GM23338 (cell line): ENCODE measurements at regions not wholly inside any gene's neighbourhood (a gene's known extent, or its start where the extent isn't known, plus 50 kb on each side); places are given as distances from the start of the nearest gene placed in this dataset.

ENCODE experiments used
- ATAC-seq: fragments of 200-7000 bp; cut with Tn5 transposase; 3 replicates; pipeline ENCODE4 v1.9.1; 2020
- DNase-seq: peaks from one replicate; pipeline ENCODE4 v3.0.0-alpha.2; 2015; ENCODE audit warnings: low spot score
- H2AFZ ChIP-seq: fragments of 200-600 bp; sonication (generic); 2 replicates; pipeline ENCODE4 v1.8.0; 2016; ENCODE audit warnings: antibody characterized with exemption, mild to moderate bottlenecking, moderate library complexity
- H3F3A ChIP-seq: fragments of 200-600 bp; sonication (generic); replicated peaks from 2 replicates; pipeline ENCODE4 v1.8.0; 2017; ENCODE audit warnings: antibody characterized with exemption, mixed run types, low read depth
- H3K27ac ChIP-seq: fragments of 200-600 bp; sonication (generic); 2 replicates; pipeline ENCODE4 v1.6.1; 2016; ENCODE audit warnings: low read depth
- H3K27me3 ChIP-seq: fragments of 200-600 bp; sonication (generic); 2 replicates; pipeline ENCODE4 v1.8.0; 2016; ENCODE audit warnings: mild to moderate bottlenecking, mixed run types, moderate library complexity; ENCODE audit not compliant: insufficient read depth
- H3K36me3 ChIP-seq: fragments of 200-600 bp; sonication (generic); 2 replicates; pipeline ENCODE4 v1.8.0; 2016; ENCODE audit warnings: mild to moderate bottlenecking; ENCODE audit not compliant: insufficient read depth
- H3K4me1 ChIP-seq: fragments of 200-600 bp; sonication (generic); 2 replicates; pipeline ENCODE4 v1.8.0; 2016; ENCODE audit warnings: mild to moderate bottlenecking, moderate library complexity; ENCODE audit not compliant: insufficient read depth
- H3K4me2 ChIP-seq: fragments of 200-600 bp; sonication (generic); 2 replicates; pipeline ENCODE4 v1.7.1; 2017; ENCODE audit warnings: mixed run types
- H3K4me3 ChIP-seq: fragments of 200-600 bp; sonication (generic); 2 replicates; pipeline ENCODE4 v1.6.1; 2016; ENCODE audit warnings: mixed run types
- H3K79me2 ChIP-seq: fragments of 200-600 bp; sonication (generic); replicated peaks from 2 replicates; pipeline ENCODE4 v1.8.0; 2017; ENCODE audit warnings: mild to moderate bottlenecking; ENCODE audit not compliant: insufficient read depth
- H3K9me2 ChIP-seq: fragments of 200-600 bp; sonication (generic); 2 replicates; pipeline ENCODE4 v1.8.0; 2017; ENCODE audit not compliant: insufficient read depth
- H4K20me1 ChIP-seq: fragments of 200-600 bp; sonication (generic); replicated peaks from 2 replicates; pipeline ENCODE4 v1.8.0; 2017; ENCODE audit warnings: mild to moderate bottlenecking; ENCODE audit not compliant: insufficient read depth
- H3K27ac Mint-ChIP-seq: 2 replicates; pipeline ENCODE4 v1.8.0; 2020; ENCODE audit warnings: inconsistent platforms, mild to moderate bottlenecking, moderate library complexity, mixed read lengths
- H3K27me3 Mint-ChIP-seq: 3 replicates; pipeline ENCODE4 v1.8.0; 2022; ENCODE audit warnings: low read depth, mild to moderate bottlenecking, moderate library complexity, mixed read lengths, inconsistent platforms; ENCODE audit not compliant: insufficient read depth, poor library complexity
- H3K36me3 Mint-ChIP-seq: 3 replicates; pipeline ENCODE4 v1.8.0; 2021; ENCODE audit warnings: low read depth, mild to moderate bottlenecking, inconsistent platforms, moderate library complexity, mixed read lengths
- H3K4me1 Mint-ChIP-seq: 3 replicates; pipeline ENCODE4 v1.8.0; 2020; ENCODE audit warnings: mild to moderate bottlenecking, inconsistent platforms, mixed read lengths
- H3K4me3 Mint-ChIP-seq: 3 replicates; pipeline ENCODE4 v1.8.0; 2021; ENCODE audit warnings: moderate library complexity, mild to moderate bottlenecking, inconsistent platforms, mixed read lengths
- H3K9me3 Mint-ChIP-seq: 3 replicates; pipeline ENCODE4 v1.8.0; 2020; ENCODE audit warnings: moderate library complexity, mild to moderate bottlenecking, inconsistent platforms, mixed read lengths
- CREB1 ChIP-seq: fragments of 250-450 bp; sonication (Bioruptor Pico); IDR thresholded peaks from 2 replicates; pipeline ENCODE4 v1.5.0; 2020; ENCODE audit warnings: low read depth, mild to moderate bottlenecking, moderate library complexity
- CTCF ChIP-seq, 2 experiments: fragments of 200-600 bp in 1 of 2; sonication (generic) in 1 of 2; conservative IDR thresholded peaks; 2 replicates each; pipeline versions ENCODE4 v1.5.1 to v1.6.1; 2016 to 2017; ENCODE audit warnings: antibody characterized with exemption in 2 of 2, low read depth in 2 of 2, mild to moderate bottlenecking in 2 of 2, moderate library complexity in 1 of 2
- EZH2 ChIP-seq: fragments of 200-600 bp; sonication (generic); IDR thresholded peaks from one replicate; pipeline ENCODE4 v1.8.0; 2017; ENCODE audit warnings: antibody characterized with exemption, mild to moderate bottlenecking, low read depth; ENCODE audit not compliant: unreplicated experiment
- EZH2phosphoT487 ChIP-seq: fragments of 200-600 bp; sonication (generic); IDR thresholded peaks from one replicate; pipeline ENCODE4 v1.8.1; 2018; ENCODE audit warnings: antibody characterized with exemption; ENCODE audit not compliant: unreplicated experiment
- JUNB ChIP-seq: IDR thresholded peaks from one replicate; pipeline ENCODE4 v1.6.1; 2016; ENCODE audit warnings: antibody characterized with exemption; ENCODE audit not compliant: unreplicated experiment
- NANOG ChIP-seq: IDR thresholded peaks from 2 replicates; pipeline ENCODE4 v1.6.1; 2016; ENCODE audit warnings: antibody characterized with exemption, borderline replicate concordance
- POLR2AphosphoS5 ChIP-seq: IDR thresholded peaks from 2 replicates; pipeline ENCODE4 v1.6.1; 2016; ENCODE audit warnings: antibody characterized with exemption, low read depth
- STAT1 ChIP-seq: IDR thresholded peaks from one replicate; pipeline ENCODE4 v1.6.1; 2016; ENCODE audit warnings: antibody characterized with exemption; ENCODE audit not compliant: unreplicated experiment
- ZNF114 ChIP-seq: fragments of 250-450 bp; sonication (Bioruptor Pico); IDR thresholded peaks from 2 replicates; pipeline ENCODE4 v1.5.0; 2020; ENCODE audit warnings: mild to moderate bottlenecking, moderate library complexity
- ZNF331 ChIP-seq: fragments of 250-450 bp; sonication (Bioruptor Pico); IDR thresholded peaks from 2 replicates; pipeline ENCODE4 v1.5.0; 2020; ENCODE audit warnings: low read depth, mild to moderate bottlenecking, moderate library complexity
- TF ChIP-seq, protein P1 (sequence below): IDR thresholded peaks from 2 replicates; pipeline ENCODE4 v1.6.1; 2016; ENCODE audit warnings: antibody characterized with exemption
- TF ChIP-seq, protein P2 (sequence below): fragments of 250-450 bp; sonication (Bioruptor Pico); IDR thresholded peaks from 2 replicates; pipeline ENCODE4 v1.5.0; 2020; ENCODE audit warnings: mild to moderate bottlenecking, moderate library complexity
- TF ChIP-seq, protein P3 (sequence below): IDR thresholded peaks from one replicate; pipeline ENCODE4 v1.6.1; 2018; ENCODE audit warnings: antibody characterized with exemption; ENCODE audit not compliant: unreplicated experiment

DNA sequence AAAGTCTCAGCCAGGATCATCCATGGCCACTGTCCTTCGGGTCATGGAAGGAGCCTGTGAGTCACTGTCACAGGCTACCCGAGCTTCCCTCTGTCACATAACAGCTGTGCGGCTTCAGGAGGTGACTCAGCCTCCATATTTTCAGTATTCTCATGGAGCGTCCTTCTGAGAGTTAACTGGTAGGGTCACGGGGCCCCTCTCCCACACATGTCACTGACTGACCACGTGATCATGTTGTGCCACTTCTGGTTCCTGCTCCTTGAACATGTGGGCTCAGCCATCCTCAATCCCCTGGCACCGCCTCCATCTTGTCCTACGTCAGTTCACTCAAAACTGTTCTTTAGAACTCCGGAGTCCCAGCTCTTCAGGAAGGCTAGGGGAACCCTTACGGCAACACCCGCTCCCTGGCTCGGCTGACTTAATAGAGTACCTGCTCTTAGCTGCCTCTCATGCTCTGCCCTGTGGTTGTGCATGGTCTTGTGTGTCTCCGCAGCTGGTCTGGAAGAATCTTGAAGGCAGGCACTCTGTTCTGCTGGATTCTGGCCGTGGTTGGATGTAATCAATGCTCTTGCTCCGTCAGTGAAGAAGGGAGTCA lies 182.8 kb downstream of the ICE1 start:
- Histone ChIP-seq H3K4me3 (no peak overlapping the region), H3K27me3 (no peaks in the 10 kb centered on the region), H3K9me2 (peaks cover 2% of the 10 kb centered on the region; the same call in 1 of the 2 replicates), H3K36me3 (no peaks in the 10 kb centered on the region), H3F3A (no peaks in the 10 kb centered on the region), H3K4me2 (no peak overlapping the region), H2AFZ (peak overlapping the region; percentile 59; the same call in 1 of the 2 replicates), H4K20me1 (no peaks in the 10 kb centered on the region), H3K79me2 (no peaks in the 10 kb centered on the region), H3K4me1 (no peaks in the 10 kb centered on the region), H3K27ac (no peak overlapping the region)
- Mint-ChIP-seq H3K4me3 (no peak overlapping the region), H3K27me3 (no peaks in the 10 kb centered on the region), H3K27ac (no peak overlapping the region), H3K9me3 (no peaks in the 10 kb centered on the region), H3K36me3 (no peaks in the 10 kb centered on the region), H3K4me1 (no peaks in the 10 kb centered on the region)
- no peak for DNase-seq
- TF ChIP-seq EZH2phosphoT487, result no peak
- TF ChIP-seq CTCF (conservative IDR thresholded peaks at IDR 0.05; ENCODE audit: low read depth in 2 of 2), result no peak
- TF ChIP-seq POLR2AphosphoS5, result no peak
- TF ChIP-seq, protein P1, sequence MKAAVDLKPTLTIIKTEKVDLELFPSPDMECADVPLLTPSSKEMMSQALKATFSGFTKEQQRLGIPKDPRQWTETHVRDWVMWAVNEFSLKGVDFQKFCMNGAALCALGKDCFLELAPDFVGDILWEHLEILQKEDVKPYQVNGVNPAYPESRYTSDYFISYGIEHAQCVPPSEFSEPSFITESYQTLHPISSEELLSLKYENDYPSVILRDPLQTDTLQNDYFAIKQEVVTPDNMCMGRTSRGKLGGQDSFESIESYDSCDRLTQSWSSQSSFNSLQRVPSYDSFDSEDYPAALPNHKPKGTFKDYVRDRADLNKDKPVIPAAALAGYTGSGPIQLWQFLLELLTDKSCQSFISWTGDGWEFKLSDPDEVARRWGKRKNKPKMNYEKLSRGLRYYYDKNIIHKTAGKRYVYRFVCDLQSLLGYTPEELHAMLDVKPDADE, result no peak
- TF ChIP-seq JUNB, result no peak
- no peak for TF ChIP-seq EZH2
- TF ChIP-seq NANOG, result no peak
- no peak for TF ChIP-seq STAT1
- no peak for TF ChIP-seq CREB1 (CRISPR knock-in tag)
- TF ChIP-seq ZNF331 (CRISPR knock-in tag), result no peak
- no peak for TF ChIP-seq ZNF114 (CRISPR knock-in tag)
- TF ChIP-seq, protein P2, sequence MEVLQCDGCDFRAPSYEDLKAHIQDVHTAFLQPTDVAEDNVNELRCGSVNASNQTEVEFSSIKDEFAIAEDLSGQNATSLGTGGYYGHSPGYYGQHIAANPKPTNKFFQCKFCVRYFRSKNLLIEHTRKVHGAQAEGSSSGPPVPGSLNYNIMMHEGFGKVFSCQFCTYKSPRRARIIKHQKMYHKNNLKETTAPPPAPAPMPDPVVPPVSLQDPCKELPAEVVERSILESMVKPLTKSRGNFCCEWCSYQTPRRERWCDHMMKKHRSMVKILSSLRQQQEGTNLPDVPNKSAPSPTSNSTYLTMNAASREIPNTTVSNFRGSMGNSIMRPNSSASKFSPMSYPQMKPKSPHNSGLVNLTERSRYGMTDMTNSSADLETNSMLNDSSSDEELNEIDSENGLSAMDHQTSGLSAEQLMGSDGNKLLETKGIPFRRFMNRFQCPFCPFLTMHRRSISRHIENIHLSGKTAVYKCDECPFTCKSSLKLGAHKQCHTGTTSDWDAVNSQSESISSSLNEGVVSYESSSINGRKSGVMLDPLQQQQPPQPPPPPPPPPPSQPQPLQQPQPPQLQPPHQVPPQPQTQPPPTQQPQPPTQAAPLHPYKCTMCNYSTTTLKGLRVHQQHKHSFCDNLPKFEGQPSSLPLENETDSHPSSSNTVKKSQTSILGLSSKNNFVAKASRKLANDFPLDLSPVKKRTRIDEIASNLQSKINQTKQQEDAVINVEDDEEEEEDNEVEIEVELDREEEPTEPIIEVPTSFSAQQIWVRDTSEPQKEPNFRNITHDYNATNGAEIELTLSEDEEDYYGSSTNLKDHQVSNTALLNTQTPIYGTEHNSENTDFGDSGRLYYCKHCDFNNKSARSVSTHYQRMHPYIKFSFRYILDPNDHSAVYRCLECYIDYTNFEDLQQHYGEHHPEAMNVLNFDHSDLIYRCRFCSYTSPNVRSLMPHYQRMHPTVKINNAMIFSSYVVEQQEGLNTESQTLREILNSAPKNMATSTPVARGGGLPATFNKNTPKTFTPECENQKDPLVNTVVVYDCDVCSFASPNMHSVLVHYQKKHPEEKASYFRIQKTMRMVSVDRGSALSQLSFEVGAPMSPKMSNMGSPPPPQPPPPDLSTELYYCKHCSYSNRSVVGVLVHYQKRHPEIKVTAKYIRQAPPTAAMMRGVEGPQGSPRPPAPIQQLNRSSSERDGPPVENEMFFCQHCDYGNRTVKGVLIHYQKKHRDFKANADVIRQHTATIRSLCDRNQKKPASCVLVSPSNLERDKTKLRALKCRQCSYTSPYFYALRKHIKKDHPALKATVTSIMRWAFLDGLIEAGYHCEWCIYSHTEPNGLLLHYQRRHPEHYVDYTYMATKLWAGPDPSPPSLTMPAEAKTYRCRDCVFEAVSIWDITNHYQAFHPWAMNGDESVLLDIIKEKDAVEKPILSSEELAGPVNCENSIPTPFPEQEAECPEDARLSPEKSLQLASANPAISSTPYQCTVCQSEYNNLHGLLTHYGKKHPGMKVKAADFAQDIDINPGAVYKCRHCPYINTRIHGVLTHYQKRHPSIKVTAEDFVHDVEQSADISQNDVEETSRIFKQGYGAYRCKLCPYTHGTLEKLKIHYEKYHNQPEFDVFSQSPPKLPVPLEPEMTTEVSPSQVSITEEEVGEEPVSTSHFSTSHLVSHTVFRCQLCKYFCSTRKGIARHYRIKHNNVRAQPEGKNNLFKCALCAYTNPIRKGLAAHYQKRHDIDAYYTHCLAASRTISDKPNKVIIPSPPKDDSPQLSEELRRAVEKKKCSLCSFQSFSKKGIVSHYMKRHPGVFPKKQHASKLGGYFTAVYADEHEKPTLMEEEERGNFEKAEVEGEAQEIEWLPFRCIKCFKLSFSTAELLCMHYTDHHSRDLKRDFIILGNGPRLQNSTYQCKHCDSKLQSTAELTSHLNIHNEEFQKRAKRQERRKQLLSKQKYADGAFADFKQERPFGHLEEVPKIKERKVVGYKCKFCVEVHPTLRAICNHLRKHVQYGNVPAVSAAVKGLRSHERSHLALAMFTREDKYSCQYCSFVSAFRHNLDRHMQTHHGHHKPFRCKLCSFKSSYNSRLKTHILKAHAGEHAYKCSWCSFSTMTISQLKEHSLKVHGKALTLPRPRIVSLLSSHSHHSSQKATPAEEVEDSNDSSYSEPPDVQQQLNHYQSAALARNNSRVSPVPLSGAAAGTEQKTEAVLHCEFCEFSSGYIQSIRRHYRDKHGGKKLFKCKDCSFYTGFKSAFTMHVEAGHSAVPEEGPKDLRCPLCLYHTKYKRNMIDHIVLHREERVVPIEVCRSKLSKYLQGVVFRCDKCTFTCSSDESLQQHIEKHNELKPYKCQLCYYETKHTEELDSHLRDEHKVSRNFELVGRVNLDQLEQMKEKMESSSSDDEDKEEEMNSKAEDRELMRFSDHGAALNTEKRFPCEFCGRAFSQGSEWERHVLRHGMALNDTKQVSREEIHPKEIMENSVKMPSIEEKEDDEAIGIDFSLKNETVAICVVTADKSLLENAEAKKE, result no peak
- TF ChIP-seq, protein P3, sequence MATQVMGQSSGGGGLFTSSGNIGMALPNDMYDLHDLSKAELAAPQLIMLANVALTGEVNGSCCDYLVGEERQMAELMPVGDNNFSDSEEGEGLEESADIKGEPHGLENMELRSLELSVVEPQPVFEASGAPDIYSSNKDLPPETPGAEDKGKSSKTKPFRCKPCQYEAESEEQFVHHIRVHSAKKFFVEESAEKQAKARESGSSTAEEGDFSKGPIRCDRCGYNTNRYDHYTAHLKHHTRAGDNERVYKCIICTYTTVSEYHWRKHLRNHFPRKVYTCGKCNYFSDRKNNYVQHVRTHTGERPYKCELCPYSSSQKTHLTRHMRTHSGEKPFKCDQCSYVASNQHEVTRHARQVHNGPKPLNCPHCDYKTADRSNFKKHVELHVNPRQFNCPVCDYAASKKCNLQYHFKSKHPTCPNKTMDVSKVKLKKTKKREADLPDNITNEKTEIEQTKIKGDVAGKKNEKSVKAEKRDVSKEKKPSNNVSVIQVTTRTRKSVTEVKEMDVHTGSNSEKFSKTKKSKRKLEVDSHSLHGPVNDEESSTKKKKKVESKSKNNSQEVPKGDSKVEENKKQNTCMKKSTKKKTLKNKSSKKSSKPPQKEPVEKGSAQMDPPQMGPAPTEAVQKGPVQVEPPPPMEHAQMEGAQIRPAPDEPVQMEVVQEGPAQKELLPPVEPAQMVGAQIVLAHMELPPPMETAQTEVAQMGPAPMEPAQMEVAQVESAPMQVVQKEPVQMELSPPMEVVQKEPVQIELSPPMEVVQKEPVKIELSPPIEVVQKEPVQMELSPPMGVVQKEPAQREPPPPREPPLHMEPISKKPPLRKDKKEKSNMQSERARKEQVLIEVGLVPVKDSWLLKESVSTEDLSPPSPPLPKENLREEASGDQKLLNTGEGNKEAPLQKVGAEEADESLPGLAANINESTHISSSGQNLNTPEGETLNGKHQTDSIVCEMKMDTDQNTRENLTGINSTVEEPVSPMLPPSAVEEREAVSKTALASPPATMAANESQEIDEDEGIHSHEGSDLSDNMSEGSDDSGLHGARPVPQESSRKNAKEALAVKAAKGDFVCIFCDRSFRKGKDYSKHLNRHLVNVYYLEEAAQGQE, result no peak
- no peak for ATAC-seq
